IMR-90 (cell line): ENCODE measurements at regions not wholly inside any gene's neighbourhood (a gene's known extent, or its start where the extent isn't known, plus 50 kb on each side); places are given as distances from the start of the nearest gene placed in this dataset.

Experiments used
- ATAC-seq: fragments of 200-7000 bp; cut with Tn5 transposase; 2 replicates; pipeline ENCODE4 v1.9.1; 2020; ENCODE audit warnings: low read depth, mild to moderate bottlenecking, moderate library complexity
- BruUV-seq: library from RNA; stranded (reverse); fragments of 400-500 nt; replicated peaks from 2 replicates; lab custom pipeline; 2021; lab: Mats Ljungman, UMichigan
- CTCF ChIA-PET: fragments of 300-600 bp; formaldehyde crosslinking; extraction: SDS; loops from one replicate; lab custom pipeline; 2021; ENCODE audit warnings: antibody characterized with exemption; lab: Yijun Ruan, JAX
- POLR2A ChIA-PET: fragments of 300-600 bp; sonication (Branson Sonifier 250); formaldehyde crosslinking; loops from one replicate; lab custom pipeline; 2022; ENCODE audit warnings: antibody characterized with exemption; ENCODE audit not compliant: unreplicated experiment; lab: Charles Lee
- DNase-seq: peaks from one replicate; pipeline ENCODE4 v3.0.0; 2013
- H2AFZ ChIP-seq: replicated peaks from 2 replicates; pipeline ENCODE3; 2013; ENCODE audit warnings: low read length, mild to moderate bottlenecking; ENCODE audit not compliant: poor library complexity
- H2AK5ac ChIP-seq: 2 replicates; pipeline ENCODE4 v1.6.1; 2013; ENCODE audit warnings: low read depth, low read length, inconsistent platforms
- H2AK9ac ChIP-seq: replicated peaks from 2 replicates; pipeline ENCODE3; 2013; ENCODE audit warnings: mild to moderate bottlenecking, low read depth, low read length, moderate library complexity; ENCODE audit not compliant: poor library complexity
- H2BK120ac ChIP-seq: 2 replicates; pipeline ENCODE4 v1.6.1; 2013; ENCODE audit warnings: low read depth, low read length, inconsistent platforms
- H2BK15ac ChIP-seq: 3 replicates; pipeline ENCODE4 v1.6.1; 2013; ENCODE audit warnings: low read depth, low read length, inconsistent platforms
- H2BK20ac ChIP-seq: 2 replicates; pipeline ENCODE4 v1.6.1; 2013; ENCODE audit warnings: low read depth, mild to moderate bottlenecking, inconsistent platforms, low read length, moderate library complexity
- H2BK5ac ChIP-seq: 2 replicates; pipeline ENCODE4 v1.6.1; 2013; ENCODE audit warnings: mild to moderate bottlenecking, low read depth, low read length, inconsistent platforms; ENCODE audit not compliant: poor library complexity, severe bottlenecking
- H3K14ac ChIP-seq: replicated peaks from 2 replicates; pipeline ENCODE4 v1.6.1; 2013; ENCODE audit warnings: low read depth, low read length, inconsistent platforms
- H3K18ac ChIP-seq: 2 replicates; pipeline ENCODE4 v1.6.1; 2013; ENCODE audit warnings: low read depth, low read length, control low read depth
- H3K23ac ChIP-seq: 2 replicates; pipeline ENCODE4 v1.6.1; 2013; ENCODE audit warnings: low read depth, low read length, inconsistent platforms
- H3K27ac ChIP-seq: 2 replicates; pipeline ENCODE4 v1.5.1; 2013; ENCODE audit warnings: mild to moderate bottlenecking, control low read depth, low read length; ENCODE audit not compliant: insufficient read depth
- H3K27me3 ChIP-seq: 2 replicates; pipeline ENCODE4 v1.6.1; 2013; ENCODE audit warnings: low read length; ENCODE audit not compliant: control insufficient read depth, insufficient read depth
- H3K36me3 ChIP-seq: 2 replicates; pipeline ENCODE4 v1.6.1; 2013; ENCODE audit warnings: low read length, mixed read lengths; ENCODE audit not compliant: control insufficient read depth, insufficient read depth
- H3K4ac ChIP-seq: 2 replicates; pipeline ENCODE4 v1.6.1; 2013; ENCODE audit warnings: low read depth, low read length, inconsistent platforms
- H3K4me1 ChIP-seq: 2 replicates; pipeline ENCODE4 v1.6.1; 2013; ENCODE audit warnings: low read length, mixed read lengths; ENCODE audit not compliant: control insufficient read depth, insufficient read depth
- H3K4me2 ChIP-seq: 2 replicates; pipeline ENCODE4 v1.6.1; 2013; ENCODE audit warnings: low read depth, mild to moderate bottlenecking, control low read depth, low read length, moderate library complexity
- H3K4me3 ChIP-seq: 2 replicates; pipeline ENCODE4 v1.5.1; 2013; ENCODE audit warnings: low read depth, mild to moderate bottlenecking, control low read depth, low read length, moderate library complexity; ENCODE audit not compliant: insufficient read depth
- H3K56ac ChIP-seq: 2 replicates; pipeline ENCODE4 v1.6.1; 2013; ENCODE audit warnings: low read length, inconsistent platforms; ENCODE audit not compliant: insufficient read depth; ENCODE audit errors: extremely low read depth
- H3K79me1 ChIP-seq, 2 experiments: 2 replicates each; pipeline ENCODE4 v1.6.1; 2013; ENCODE audit warnings: low read length in 2 of 2, inconsistent platforms in 1 of 2, low read depth in 1 of 2
- H3K9ac ChIP-seq: 2 replicates; pipeline ENCODE4 v1.6.1; 2013; ENCODE audit warnings: low read depth, low read length, control low read depth
- H3K9me1 ChIP-seq: 2 replicates; pipeline ENCODE4 v1.6.1; 2013; ENCODE audit warnings: low read length, inconsistent platforms; ENCODE audit not compliant: insufficient read depth
- H3K9me3 ChIP-seq: 2 replicates; pipeline ENCODE4 v1.6.1; 2013; ENCODE audit warnings: low read length; ENCODE audit not compliant: control insufficient read depth, insufficient read depth
- H4K20me1 ChIP-seq: 2 replicates; pipeline ENCODE4 v1.6.1; 2013; ENCODE audit warnings: low read length, inconsistent platforms; ENCODE audit not compliant: insufficient read depth
- H4K5ac ChIP-seq: 2 replicates; pipeline ENCODE4 v1.6.1; 2013; ENCODE audit warnings: mild to moderate bottlenecking, low read depth, low read length, control low read depth
- H4K8ac ChIP-seq, 2 experiments: 2 replicates each; pipeline ENCODE4 v1.6.1; 2013; ENCODE audit warnings: low read depth in 2 of 2, low read length in 2 of 2, control low read depth in 1 of 2, inconsistent platforms in 1 of 2
- H4K91ac ChIP-seq: 2 replicates; pipeline ENCODE4 v1.6.1; 2013; ENCODE audit warnings: low read depth, low read length, inconsistent platforms; ENCODE audit not compliant: insufficient read depth
- BHLHE40 ChIP-seq: fragments of 150-350 bp; IDR thresholded peaks from 2 replicates; pipeline ENCODE4 v1.6.1; 2016; ENCODE audit warnings: mild to moderate bottlenecking, low read depth, low read length
- CEBPB ChIP-seq: IDR thresholded peaks from 2 replicates; pipeline ENCODE4 v1.6.1; 2012; ENCODE audit warnings: low read depth, low read length, improper control_type of control experiment
- FOS ChIP-seq: fragments of 150-350 bp; IDR thresholded peaks from 2 replicates; pipeline ENCODE4 v1.6.1; 2016; ENCODE audit warnings: low read depth, low read length
- MXI1 ChIP-seq: IDR thresholded peaks from 2 replicates; pipeline ENCODE4 v1.6.1; 2012; ENCODE audit warnings: low read depth, mild to moderate bottlenecking, low read length, moderate library complexity, borderline replicate concordance
- NFE2L2 ChIP-seq: fragments of 150-350 bp; IDR thresholded peaks from 2 replicates; pipeline ENCODE4 v1.6.1; 2016; ENCODE audit warnings: low read depth, mild to moderate bottlenecking, low read length
- WGBS, 2 experiments: methylation state at CpG; one replicate each; pipeline versions ENCODE4 v1.1.5 to v1.1.7; 2013; ENCODE audit warnings: missing lambda C conversion rate in 2 of 2; ENCODE audit not compliant: insufficient read length in 1 of 2; ENCODE audit errors: extremely low coverage in 2 of 2; 5-methylcytosine and 5-hydroxymethylcytosine counted together
- dilution Hi-C: fragments of 300-500 bp; cut with HindIII; formaldehyde crosslinking; loops from one replicate; pipeline ENCODE4 v1.14.3; 2018; ENCODE audit warnings: low sequenced_read_pairs; ENCODE audit not compliant: unreplicated experiment
- in situ Hi-C: fragments of 300-500 bp; cut with MboI; formaldehyde crosslinking; loops from 3 replicates; pipeline ENCODE4 v1.14.3; 2019; ENCODE audit warnings: low sequenced_read_pairs, inconsistent platforms, mixed read lengths
- intact Hi-C: fragments of 100-400 bp; cut with micrococcal nuclease; formaldehyde crosslinking; loops from 2 replicates; pipeline ENCODE4 v1.10.0; 2022
- TF ChIP-seq, protein P1 (sequence below): conservative IDR thresholded peaks from 2 replicates; pipeline ENCODE4 v1.5.1; 2012; ENCODE audit warnings: mild to moderate bottlenecking, low read depth, low read length, improper control_type of control experiment
- TF ChIP-seq, protein P2 (sequence below): fragments of 150-350 bp; IDR thresholded peaks from 2 replicates; pipeline ENCODE4 v1.6.1; 2017; ENCODE audit warnings: mild to moderate bottlenecking, antibody characterized with exemption, low read length, low read depth
- TF ChIP-seq, protein P3 (sequence below): fragments of 150-350 bp; IDR thresholded peaks from 2 replicates; pipeline ENCODE4 v1.6.1; 2016; ENCODE audit warnings: low read depth, mild to moderate bottlenecking, low read length, moderate library complexity, borderline replicate concordance

DNA sequence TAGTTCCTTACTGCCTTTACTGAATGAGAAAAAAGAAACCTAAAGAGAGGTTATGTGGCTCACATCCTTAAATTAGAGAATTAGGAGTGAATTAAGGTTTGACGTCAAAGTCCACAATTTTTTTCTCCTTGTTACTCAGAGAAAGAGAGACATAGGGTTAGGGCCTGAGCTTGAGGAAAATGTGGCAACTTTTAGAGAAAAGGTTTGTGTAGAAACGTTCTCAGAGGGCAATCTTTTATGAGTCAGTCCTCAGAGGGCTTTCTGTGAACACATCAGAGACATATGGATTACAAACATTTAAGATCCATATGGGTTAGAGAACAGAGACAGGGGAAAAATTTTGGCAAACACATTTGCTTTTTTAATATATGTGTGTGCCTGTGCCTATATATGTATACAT is 242.8 kb downstream of the TGFB2 start (continued):
- TF ChIP-seq, protein P1, sequence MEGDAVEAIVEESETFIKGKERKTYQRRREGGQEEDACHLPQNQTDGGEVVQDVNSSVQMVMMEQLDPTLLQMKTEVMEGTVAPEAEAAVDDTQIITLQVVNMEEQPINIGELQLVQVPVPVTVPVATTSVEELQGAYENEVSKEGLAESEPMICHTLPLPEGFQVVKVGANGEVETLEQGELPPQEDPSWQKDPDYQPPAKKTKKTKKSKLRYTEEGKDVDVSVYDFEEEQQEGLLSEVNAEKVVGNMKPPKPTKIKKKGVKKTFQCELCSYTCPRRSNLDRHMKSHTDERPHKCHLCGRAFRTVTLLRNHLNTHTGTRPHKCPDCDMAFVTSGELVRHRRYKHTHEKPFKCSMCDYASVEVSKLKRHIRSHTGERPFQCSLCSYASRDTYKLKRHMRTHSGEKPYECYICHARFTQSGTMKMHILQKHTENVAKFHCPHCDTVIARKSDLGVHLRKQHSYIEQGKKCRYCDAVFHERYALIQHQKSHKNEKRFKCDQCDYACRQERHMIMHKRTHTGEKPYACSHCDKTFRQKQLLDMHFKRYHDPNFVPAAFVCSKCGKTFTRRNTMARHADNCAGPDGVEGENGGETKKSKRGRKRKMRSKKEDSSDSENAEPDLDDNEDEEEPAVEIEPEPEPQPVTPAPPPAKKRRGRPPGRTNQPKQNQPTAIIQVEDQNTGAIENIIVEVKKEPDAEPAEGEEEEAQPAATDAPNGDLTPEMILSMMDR, result no peak
- no peak for TF ChIP-seq CEBPB

DNA sequence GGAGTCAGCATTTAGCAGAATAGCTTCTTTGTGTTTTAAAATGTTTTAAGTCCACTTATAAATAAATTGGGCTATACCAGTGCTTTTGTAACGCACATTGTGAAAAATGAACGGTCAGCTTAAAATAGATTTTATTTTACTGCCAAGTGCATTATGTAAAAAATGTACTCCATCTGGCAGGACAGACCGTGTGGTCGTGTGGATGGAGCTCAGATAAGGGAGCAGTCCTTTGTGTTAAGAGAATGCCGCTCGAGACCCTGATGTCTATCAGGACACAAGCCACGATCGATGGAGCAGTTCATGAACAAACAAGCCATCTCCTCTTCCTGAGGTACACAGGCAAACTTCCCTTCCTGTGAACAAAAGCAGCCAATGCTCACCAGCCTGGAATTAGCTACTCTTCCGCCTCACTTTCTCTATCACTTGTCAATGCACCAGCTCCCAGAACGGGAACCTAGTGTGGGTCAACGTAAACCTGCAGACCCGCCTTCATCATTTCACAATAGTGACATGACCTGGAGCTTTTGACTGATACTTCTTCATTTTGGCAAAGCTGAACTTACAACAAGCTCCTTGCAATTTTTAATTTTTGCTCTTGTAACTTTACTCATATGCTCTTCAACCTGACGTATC is 243.5 kb downstream of the TGFB2 start:
- no peak overlapping the region for H2AFZ ChIP-seq
- no peak overlapping the region for H3K56ac ChIP-seq
- no peak overlapping the region for H2BK120ac ChIP-seq
- H3K9ac ChIP-seq, result no peak overlapping the region
- H3K36me3 ChIP-seq, result no peaks in the 10 kb centered on the region
- H2BK15ac ChIP-seq, result peak overlapping the region; percentile 77; the same call in 1 of the 3 replicates
- POLR2A ChIA-PET, result interaction anchor here (0.7 kb wide), 1 partner anchor 219 kb away, joined by 4 read pairs; no protein-coding TSS in a partner anchor
- no peak overlapping the region for H2AK9ac ChIP-seq
- H4K91ac ChIP-seq, result no peak overlapping the region; the same call in 1 of the 2 replicates
- dilution Hi-C loops, result no loop called here
- in situ Hi-C loops, result no loop called here
- no peak overlapping the region for H3K14ac ChIP-seq
- no peak overlapping the region for H4K8ac ChIP-seq
- peaks cover 10% of the 10 kb centered on the region for H3K4me1 ChIP-seq
- no peak overlapping the region for H2BK5ac ChIP-seq
- no peak overlapping the region for H2BK20ac ChIP-seq
- DNase-seq, result no peak
- H3K9me1 ChIP-seq, result no peaks in the 10 kb centered on the region; the same call in 1 of the 2 replicates
- intact Hi-C loops, result no loop called here
- no peaks in the 10 kb centered on the region for H4K20me1 ChIP-seq
- 100% methylated on average over 1 of the region's 13 CpGs; no CpG with 5 or more reads in 1 of the 2 experiments for WGBS, 2 experiments
- H2AK5ac ChIP-seq, result no peak overlapping the region
- H3K4me3 ChIP-seq, result no peak overlapping the region
- no peak overlapping the region for H3K4me2 ChIP-seq
- no peak overlapping the region for H4K5ac ChIP-seq
- H3K23ac ChIP-seq, result no peak overlapping the region
- H3K79me1 ChIP-seq, result no peaks in the 10 kb centered on the region
- no peak overlapping the region for H3K27ac ChIP-seq
- TF ChIP-seq, protein P2, sequence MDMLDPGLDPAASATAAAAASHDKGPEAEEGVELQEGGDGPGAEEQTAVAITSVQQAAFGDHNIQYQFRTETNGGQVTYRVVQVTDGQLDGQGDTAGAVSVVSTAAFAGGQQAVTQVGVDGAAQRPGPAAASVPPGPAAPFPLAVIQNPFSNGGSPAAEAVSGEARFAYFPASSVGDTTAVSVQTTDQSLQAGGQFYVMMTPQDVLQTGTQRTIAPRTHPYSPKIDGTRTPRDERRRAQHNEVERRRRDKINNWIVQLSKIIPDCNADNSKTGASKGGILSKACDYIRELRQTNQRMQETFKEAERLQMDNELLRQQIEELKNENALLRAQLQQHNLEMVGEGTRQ, result no peak
- TF ChIP-seq, protein P3, sequence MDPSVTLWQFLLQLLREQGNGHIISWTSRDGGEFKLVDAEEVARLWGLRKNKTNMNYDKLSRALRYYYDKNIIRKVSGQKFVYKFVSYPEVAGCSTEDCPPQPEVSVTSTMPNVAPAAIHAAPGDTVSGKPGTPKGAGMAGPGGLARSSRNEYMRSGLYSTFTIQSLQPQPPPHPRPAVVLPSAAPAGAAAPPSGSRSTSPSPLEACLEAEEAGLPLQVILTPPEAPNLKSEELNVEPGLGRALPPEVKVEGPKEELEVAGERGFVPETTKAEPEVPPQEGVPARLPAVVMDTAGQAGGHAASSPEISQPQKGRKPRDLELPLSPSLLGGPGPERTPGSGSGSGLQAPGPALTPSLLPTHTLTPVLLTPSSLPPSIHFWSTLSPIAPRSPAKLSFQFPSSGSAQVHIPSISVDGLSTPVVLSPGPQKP, result no peak
- TF ChIP-seq, protein P1, result no peak
- TF ChIP-seq MXI1 (no peak), NFE2L2 (no peak), FOS (no peak), BHLHE40 (no peak)
- no peak overlapping the region for H3K4ac ChIP-seq
- H3K18ac ChIP-seq, result no peak overlapping the region
- BruUV-seq, result no TSS peak
- H3K27me3 ChIP-seq, result no peaks in the 10 kb centered on the region
- CTCF ChIA-PET, result no interaction called here
- no peak for ATAC-seq
- peaks cover 3% of the 10 kb centered on the region for H3K9me3 ChIP-seq
